HT1080 (cell line): ENCODE measurements at regions not wholly inside any gene's neighbourhood (a gene's known extent, or its start where the extent isn't known, plus 50 kb on each side); places are given as distances from the start of the nearest gene placed in this dataset.

Experiments
- DNase-seq: peaks from one replicate; pipeline ENCODE4 v3.0.0-alpha.2; 2015; ENCODE audit warnings: low read depth

- DNase-seq, result no peak
These were observed 55.1 kb upstream of the NSMCE3 start for GRCh38 chr15:29324746-29325145.

- no peak for DNase-seq
These were observed 53.9 kb upstream of the NSMCE3 start for GRCh38 chr15:29323557-29323956.

GRCh38 chr15:29322415-29322814 lies 52.8 kb upstream of the NSMCE3 start:
- no peak for DNase-seq

- DNase-seq, result no peak
These were observed 50.8 kb upstream of the NSMCE3 start for GRCh38 chr15:29320420-29320819.

GRCh38 chr15:29319823-29320222 lies 50.2 kb upstream of the NSMCE3 start:
- DNase-seq, result no peak
